Keratinocyte (primary cell): ENCODE measurements at regions not wholly inside any gene's neighbourhood (a gene's known extent, or its start where the extent isn't known, plus 50 kb on each side); places are given as distances from the start of the nearest gene placed in this dataset.

Experiments used
- DNase-seq: peaks from one replicate; pipeline ENCODE4 v3.0.0-alpha.2; 2011; ENCODE audit warnings: low read depth, missing footprints, low spot score
- FAIRE-seq: peaks from 2 replicates; lab custom pipeline; 2011; peaks lifted over from hg19 to GRCh38; lab: Jason Lieb, UNC
- H2AFZ ChIP-seq: 2 replicates; pipeline ENCODE4 v1.6.0; 2012; ENCODE audit warnings: low read length, control low read depth, inconsistent platforms; ENCODE audit not compliant: control insufficient read depth
- H3K27ac ChIP-seq: 2 replicates; pipeline ENCODE4 v1.5.1; 2011; ENCODE audit warnings: low read length; ENCODE audit not compliant: control insufficient read depth, insufficient read depth
- H3K27me3 ChIP-seq: 3 replicates; pipeline ENCODE4 v1.6.0; 2011; ENCODE audit warnings: low read length; ENCODE audit not compliant: control insufficient read depth, insufficient read depth; ENCODE audit errors: extremely low read depth
- H3K36me3 ChIP-seq, 2 experiments: 2 replicates in 1 of 2; 3 replicates in 1 of 2; pipeline ENCODE4 v1.5.1; 2011; ENCODE audit warnings: low read length in 2 of 2, mild to moderate bottlenecking in 1 of 2; ENCODE audit not compliant: control insufficient read depth in 2 of 2, insufficient read depth in 2 of 2; ENCODE audit errors: extremely low read depth in 1 of 2
- H3K4me1 ChIP-seq: 3 replicates; pipeline ENCODE4 v1.5.1; 2011; ENCODE audit warnings: low read length; ENCODE audit not compliant: control insufficient read depth, insufficient read depth; ENCODE audit errors: extremely low read depth
- H3K4me2 ChIP-seq: 3 replicates; pipeline ENCODE4 v1.6.0; 2011; ENCODE audit warnings: low read depth, low read length; ENCODE audit not compliant: control insufficient read depth, insufficient read depth; ENCODE audit errors: extremely low read depth
- H3K4me3 ChIP-seq, 3 experiments: fragments of 200-600 bp in 1 of 3; sonication (generic) in 1 of 3; 2 replicates in 2 of 3; 3 replicates in 1 of 3; pipeline ENCODE4 v1.5.1; 2011 to 2016; ENCODE audit warnings: low read length in 3 of 3, mild to moderate bottlenecking in 3 of 3, control low read depth in 2 of 3, inconsistent platforms in 1 of 3, low read depth in 1 of 3, mixed read lengths in 1 of 3, mixed run types in 1 of 3, moderate library complexity in 1 of 3; ENCODE audit not compliant: control insufficient read depth in 2 of 3, insufficient read depth in 2 of 3; ENCODE audit errors: extremely low read depth in 1 of 3
- H3K79me2 ChIP-seq: 2 replicates; pipeline ENCODE4 v1.6.0; 2012; ENCODE audit warnings: low read length; ENCODE audit not compliant: control insufficient read depth, insufficient read depth
- H3K9ac ChIP-seq: 3 replicates; pipeline ENCODE4 v1.6.0; 2011; ENCODE audit warnings: low read length; ENCODE audit not compliant: control insufficient read depth, insufficient read depth; ENCODE audit errors: extremely low read depth
- H3K9me1 ChIP-seq: 3 replicates; pipeline ENCODE4 v1.6.0; 2011; ENCODE audit warnings: low read length; ENCODE audit not compliant: control insufficient read depth, insufficient read depth; ENCODE audit errors: extremely low read depth
- H3K9me3 ChIP-seq: 2 replicates; pipeline ENCODE4 v1.5.1; 2012; ENCODE audit warnings: low read depth, low read length; ENCODE audit not compliant: control insufficient read depth
- H4K20me1 ChIP-seq: 3 replicates; pipeline ENCODE4 v1.6.0; 2011; ENCODE audit warnings: low read length; ENCODE audit not compliant: control insufficient read depth, insufficient read depth; ENCODE audit errors: extremely low read depth
- EZH2 ChIP-seq: IDR thresholded peaks from one replicate; pipeline ENCODE4 v1.6.1; 2012; ENCODE audit warnings: inconsistent platforms, mild to moderate bottlenecking, low read length, moderate library complexity
- dilution Hi-C: fragments of 300-500 bp; cut with MboI; formaldehyde crosslinking; loops from one replicate; pipeline ENCODE4 v1.7.0; 2020; ENCODE audit warnings: low sequenced_read_pairs; ENCODE audit not compliant: extremely low pct_ligation_motif_present
- TF ChIP-seq, protein P1 (sequence below), 3 experiments: IDR thresholded peaks in 1 of 3; conservative IDR thresholded peaks in 1 of 3; optimal IDR thresholded peaks in 1 of 3; 2 replicates in 2 of 3; 3 replicates in 1 of 3; pipeline versions ENCODE3 to v1.5.1; 2011; ENCODE audit warnings: low read length in 3 of 3, mild to moderate bottlenecking in 3 of 3, moderate library complexity in 2 of 3, control low read depth in 1 of 3, inconsistent platforms in 1 of 3; ENCODE audit not compliant: insufficient read depth in 2 of 3; ENCODE audit errors: extremely low read depth in 1 of 3

- TF ChIP-seq, protein P1, sequence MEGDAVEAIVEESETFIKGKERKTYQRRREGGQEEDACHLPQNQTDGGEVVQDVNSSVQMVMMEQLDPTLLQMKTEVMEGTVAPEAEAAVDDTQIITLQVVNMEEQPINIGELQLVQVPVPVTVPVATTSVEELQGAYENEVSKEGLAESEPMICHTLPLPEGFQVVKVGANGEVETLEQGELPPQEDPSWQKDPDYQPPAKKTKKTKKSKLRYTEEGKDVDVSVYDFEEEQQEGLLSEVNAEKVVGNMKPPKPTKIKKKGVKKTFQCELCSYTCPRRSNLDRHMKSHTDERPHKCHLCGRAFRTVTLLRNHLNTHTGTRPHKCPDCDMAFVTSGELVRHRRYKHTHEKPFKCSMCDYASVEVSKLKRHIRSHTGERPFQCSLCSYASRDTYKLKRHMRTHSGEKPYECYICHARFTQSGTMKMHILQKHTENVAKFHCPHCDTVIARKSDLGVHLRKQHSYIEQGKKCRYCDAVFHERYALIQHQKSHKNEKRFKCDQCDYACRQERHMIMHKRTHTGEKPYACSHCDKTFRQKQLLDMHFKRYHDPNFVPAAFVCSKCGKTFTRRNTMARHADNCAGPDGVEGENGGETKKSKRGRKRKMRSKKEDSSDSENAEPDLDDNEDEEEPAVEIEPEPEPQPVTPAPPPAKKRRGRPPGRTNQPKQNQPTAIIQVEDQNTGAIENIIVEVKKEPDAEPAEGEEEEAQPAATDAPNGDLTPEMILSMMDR (optimal IDR thresholded peaks at IDR 0.05 in 1 of 3, IDR thresholded peaks at IDR 0.05 in 1 of 3, conservative IDR thresholded peaks at IDR 0.05 in 1 of 3; ENCODE audit: extremely low read depth in 1 of 3, insufficient read depth in 2 of 3, low read length in 3 of 3): no peak
- no peak overlapping the region for H3K4me3 ChIP-seq
- H3K79me2 ChIP-seq: no peaks in the 10 kb centered on the region
- no peak overlapping the region for H2AFZ ChIP-seq
- H3K9ac ChIP-seq: no peak overlapping the region
- H3K27me3 ChIP-seq: no peaks in the 10 kb centered on the region
- no peaks in the 10 kb centered on the region for H3K9me1 ChIP-seq
- no peaks in the 10 kb centered on the region for H3K4me1 ChIP-seq
- DNase-seq: no peak
- no peak overlapping the region for H3K27ac ChIP-seq
- H3K36me3 ChIP-seq: no peaks in the 10 kb centered on the region
- no peak overlapping the region for H3K4me2 ChIP-seq
- H3K9me3 ChIP-seq: no peaks in the 10 kb centered on the region
- H4K20me1 ChIP-seq: no peaks in the 10 kb centered on the region
- dilution Hi-C loops: no loop called here
- no peak for FAIRE-seq
Measured at GRCh38 chr6:145507239-145507638, 228.1 kb downstream of the EPM2A start.

DNA sequence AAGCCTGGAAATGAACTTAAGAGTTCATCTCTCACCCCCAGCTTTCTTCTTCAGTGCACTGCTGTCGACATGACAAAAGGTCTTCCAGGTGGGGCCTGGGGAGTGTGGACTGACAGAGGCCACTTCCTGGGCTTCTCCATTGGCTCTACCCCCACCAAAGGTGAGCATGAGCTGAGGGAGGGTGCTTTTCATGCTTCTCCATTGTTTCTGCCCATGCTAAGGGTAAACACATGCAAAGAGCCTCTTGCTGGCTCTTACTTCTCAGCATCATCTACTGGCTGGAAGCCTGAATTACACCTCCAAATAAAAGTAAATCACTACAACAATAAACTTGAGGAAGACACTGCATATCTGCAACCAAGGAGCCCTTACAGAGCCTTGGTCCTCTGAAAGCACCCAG, 227.2 kb downstream of the EPM2A start:
- no peak overlapping the region for H3K4me2 ChIP-seq

More for the DNA sequence above, 227.2 kb downstream of the EPM2A start:
- Histone ChIP-seq H3K27me3 (no peaks in the 10 kb centered on the region), H2AFZ (no peak overlapping the region), H3K36me3 (no peaks in the 10 kb centered on the region), H3K9ac (no peak overlapping the region), H3K79me2 (no peaks in the 10 kb centered on the region), H3K27ac (no peak overlapping the region), H3K9me3 (no peaks in the 10 kb centered on the region), H3K4me1 (no peaks in the 10 kb centered on the region), H3K9me1 (no peaks in the 10 kb centered on the region), H4K20me1 (no peaks in the 10 kb centered on the region), H3K4me3 (no peak overlapping the region)
- DNase-seq (no peak), FAIRE-seq (no peak)
- dilution Hi-C loops: no loop called here
- no peak for TF ChIP-seq EZH2
- TF ChIP-seq, protein P1 (optimal IDR thresholded peaks at IDR 0.05 in 1 of 3, IDR thresholded peaks at IDR 0.05 in 1 of 3, conservative IDR thresholded peaks at IDR 0.05 in 1 of 3; ENCODE audit: extremely low read depth in 1 of 3, insufficient read depth in 2 of 3, low read length in 3 of 3): peak; percentile 29 to 60 (median 43)
